Caco-2 (cell line): ENCODE measurements at regions not wholly inside any gene's neighbourhood (a gene's known extent, or its start where the extent isn't known, plus 50 kb on each side); places are given as distances from the start of the nearest gene placed in this dataset.

ENCODE experiments used
- BruUV-seq: library from RNA; stranded (reverse); fragments of 400-500 nt; replicated peaks from 2 replicates; lab custom pipeline; 2021; lab: Mats Ljungman, UMichigan
- CTCF ChIA-PET: fragments of 300-600 bp; sonication (Branson Sonifier 250); formaldehyde crosslinking; loops from one replicate; lab custom pipeline; 2022; ENCODE audit warnings: antibody characterized with exemption; lab: Charles Lee
- POLR2A ChIA-PET: fragments of 300-600 bp; sonication (Branson Sonifier 250); formaldehyde crosslinking; loops from one replicate; lab custom pipeline; 2022; ENCODE audit warnings: antibody characterized with exemption; lab: Charles Lee
- DNase-seq, 2 experiments: peaks; one replicate each; pipeline versions ENCODE4 v3.0.0 to v3.0.0-alpha.2; 2020 to 2022
- H3K27me3 ChIP-seq: replicated peaks from 2 replicates; pipeline ENCODE4 v1.6.0; 2011; ENCODE audit warnings: low read length; ENCODE audit not compliant: control insufficient read depth, insufficient read depth
- H3K36me3 ChIP-seq: 2 replicates; pipeline ENCODE4 v1.5.1; 2011; ENCODE audit warnings: low read length; ENCODE audit not compliant: control insufficient read depth, insufficient read depth
- H3K4me1 ChIP-seq: fragments of 250-450 bp; sonication (Bioruptor Pico); 2 replicates; pipeline ENCODE4 v1.5.1; 2020; ENCODE audit warnings: mild to moderate bottlenecking
- H3K4me3 ChIP-seq: 2 replicates; pipeline ENCODE4 v1.5.1; 2011; ENCODE audit warnings: low read depth, mild to moderate bottlenecking, control low read depth, low read length
- H3K9me3 ChIP-seq: fragments of 250-450 bp; sonication (Bioruptor Pico); 2 replicates; pipeline ENCODE4 v1.5.1; 2020; ENCODE audit warnings: mild to moderate bottlenecking, moderate library complexity
- H3K27ac Mint-ChIP-seq: one replicate; pipeline ENCODE4 v1.8.0; 2022; ENCODE audit warnings: mixed read lengths; ENCODE audit not compliant: unreplicated experiment
- H3K27me3 Mint-ChIP-seq: one replicate; pipeline ENCODE4 v1.8.0; 2022; ENCODE audit warnings: mixed read lengths; ENCODE audit not compliant: insufficient read depth, unreplicated experiment
- H3K36me3 Mint-ChIP-seq: one replicate; pipeline ENCODE4 v1.8.0; 2022; ENCODE audit warnings: mild to moderate bottlenecking, mixed read lengths; ENCODE audit not compliant: insufficient read depth, unreplicated experiment
- H3K4me1 Mint-ChIP-seq: one replicate; pipeline ENCODE4 v1.8.0; 2022; ENCODE audit warnings: low read depth, mixed read lengths; ENCODE audit not compliant: unreplicated experiment
- H3K4me3 Mint-ChIP-seq: one replicate; pipeline ENCODE4 v1.8.0; 2022; ENCODE audit warnings: mild to moderate bottlenecking, moderate library complexity, mixed read lengths; ENCODE audit not compliant: unreplicated experiment
- H3K9me3 Mint-ChIP-seq: one replicate; pipeline ENCODE4 v1.8.0; 2022; ENCODE audit warnings: mixed read lengths; ENCODE audit not compliant: unreplicated experiment
- intact Hi-C: fragments of 100-400 bp; cut with micrococcal nuclease; formaldehyde crosslinking; loops from one replicate; pipeline ENCODE4 v1.10.0; 2022; ENCODE audit not compliant: unreplicated experiment
- TF ChIP-seq, protein P1 (sequence below), 2 experiments: fragments of 200-600 bp in 1 of 2; IDR thresholded peaks; 1 replicate in 1 of 2; 2 replicates in 1 of 2; pipeline versions ENCODE4 v1.5.1 to v1.8.0; 2011 to 2022; ENCODE audit warnings: antibody characterized with exemption in 1 of 2, control low read depth in 1 of 2, inconsistent platforms in 1 of 2, low read depth in 1 of 2, low read length in 1 of 2, mild to moderate bottlenecking in 1 of 2, moderate library complexity in 1 of 2; ENCODE audit not compliant: insufficient read depth in 1 of 2, severe bottlenecking in 1 of 2, unreplicated experiment in 1 of 2

- no peaks in the 10 kb centered on the region for H3K4me1 Mint-ChIP-seq
- intact Hi-C loops: no loop called here
- no peaks in the 10 kb centered on the region for H3K9me3 Mint-ChIP-seq
- TF ChIP-seq, protein P1, sequence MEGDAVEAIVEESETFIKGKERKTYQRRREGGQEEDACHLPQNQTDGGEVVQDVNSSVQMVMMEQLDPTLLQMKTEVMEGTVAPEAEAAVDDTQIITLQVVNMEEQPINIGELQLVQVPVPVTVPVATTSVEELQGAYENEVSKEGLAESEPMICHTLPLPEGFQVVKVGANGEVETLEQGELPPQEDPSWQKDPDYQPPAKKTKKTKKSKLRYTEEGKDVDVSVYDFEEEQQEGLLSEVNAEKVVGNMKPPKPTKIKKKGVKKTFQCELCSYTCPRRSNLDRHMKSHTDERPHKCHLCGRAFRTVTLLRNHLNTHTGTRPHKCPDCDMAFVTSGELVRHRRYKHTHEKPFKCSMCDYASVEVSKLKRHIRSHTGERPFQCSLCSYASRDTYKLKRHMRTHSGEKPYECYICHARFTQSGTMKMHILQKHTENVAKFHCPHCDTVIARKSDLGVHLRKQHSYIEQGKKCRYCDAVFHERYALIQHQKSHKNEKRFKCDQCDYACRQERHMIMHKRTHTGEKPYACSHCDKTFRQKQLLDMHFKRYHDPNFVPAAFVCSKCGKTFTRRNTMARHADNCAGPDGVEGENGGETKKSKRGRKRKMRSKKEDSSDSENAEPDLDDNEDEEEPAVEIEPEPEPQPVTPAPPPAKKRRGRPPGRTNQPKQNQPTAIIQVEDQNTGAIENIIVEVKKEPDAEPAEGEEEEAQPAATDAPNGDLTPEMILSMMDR (IDR thresholded peaks at IDR 0.05; ENCODE audit: insufficient read depth in 1 of 2, low read depth in 1 of 2, low read length in 1 of 2, severe bottlenecking in 1 of 2, unreplicated experiment in 1 of 2): no peak
- no peak overlapping the region for H3K27ac Mint-ChIP-seq
- no peaks in the 10 kb centered on the region for H3K9me3 ChIP-seq
- CTCF ChIA-PET: no interaction called here
- no peaks in the 10 kb centered on the region for H3K4me1 ChIP-seq
- no peaks in the 10 kb centered on the region for H3K27me3 Mint-ChIP-seq
- H3K4me3 Mint-ChIP-seq: no peak overlapping the region
- no peaks in the 10 kb centered on the region for H3K36me3 Mint-ChIP-seq
- no peaks in the 10 kb centered on the region for H3K27me3 ChIP-seq
- no peaks in the 10 kb centered on the region for H3K36me3 ChIP-seq
- no peak overlapping the region for H3K4me3 ChIP-seq
- POLR2A ChIA-PET: no interaction called here
- no TSS peak for BruUV-seq
- DNase-seq: no peak
Measured at GRCh38 chr15:87591042-87591441, 665.5 kb downstream of the NTRK3 start.

- Histone ChIP-seq H3K36me3 (no peaks in the 10 kb centered on the region), H3K4me1 (no peaks in the 10 kb centered on the region), H3K4me3 (no peak overlapping the region), H3K27me3 (no peaks in the 10 kb centered on the region), H3K9me3 (no peaks in the 10 kb centered on the region)
- H3K4me1 Mint-ChIP-seq: no peaks in the 10 kb centered on the region
- DNase-seq: no peak
- TF ChIP-seq, protein P1 (IDR thresholded peaks at IDR 0.05; ENCODE audit: insufficient read depth in 1 of 2, low read depth in 1 of 2, low read length in 1 of 2, severe bottlenecking in 1 of 2, unreplicated experiment in 1 of 2): no peak
- H3K27ac Mint-ChIP-seq: no peak overlapping the region
- no peaks in the 10 kb centered on the region for H3K9me3 Mint-ChIP-seq
- H3K4me3 Mint-ChIP-seq: no peak overlapping the region
- CTCF ChIA-PET: no interaction called here
- no TSS peak for BruUV-seq
- POLR2A ChIA-PET: no interaction called here
- intact Hi-C loops: no loop called here
- H3K36me3 Mint-ChIP-seq: no peaks in the 10 kb centered on the region
- H3K27me3 Mint-ChIP-seq: peaks cover 3% of the 10 kb centered on the region
Measured at GRCh38 chr15:87589134-87589533, 667.4 kb downstream of the NTRK3 start.

DNA sequence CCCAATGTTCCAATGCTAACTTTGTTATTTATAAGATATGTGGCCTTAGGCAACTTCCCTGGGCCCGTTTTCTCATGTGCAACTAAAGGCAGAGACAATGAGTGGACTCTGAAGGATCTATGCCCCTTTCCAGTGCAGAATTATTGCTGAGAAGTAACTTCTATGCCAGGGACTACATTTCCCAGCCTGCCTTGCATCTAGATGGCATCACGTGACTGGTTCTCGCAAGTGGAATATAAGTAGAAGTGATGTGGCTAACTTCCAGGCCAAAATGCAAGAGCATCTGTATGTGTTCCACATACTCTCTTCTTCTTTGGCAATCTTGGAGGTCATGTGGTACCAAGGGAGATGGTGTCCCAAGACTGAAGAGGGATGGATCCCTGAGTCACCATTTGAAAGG, 674.4 kb downstream of the NTRK3 start:
- ChIA-PET CTCF (no interaction called here), POLR2A (no interaction called here)
- no peak for DNase-seq
- Histone ChIP-seq H3K4me3 (no peak overlapping the region), H3K9me3 (no peaks in the 10 kb centered on the region), H3K27me3 (no peaks in the 10 kb centered on the region), H3K36me3 (no peaks in the 10 kb centered on the region), H3K4me1 (no peaks in the 10 kb centered on the region)
- H3K9me3 Mint-ChIP-seq: no peaks in the 10 kb centered on the region
- no TSS peak for BruUV-seq
- H3K4me1 Mint-ChIP-seq: peaks cover 6% of the 10 kb centered on the region
- intact Hi-C loops: no loop called here
- H3K27me3 Mint-ChIP-seq: peaks cover 3% of the 10 kb centered on the region
- TF ChIP-seq, protein P1 (IDR thresholded peaks at IDR 0.05; ENCODE audit: insufficient read depth in 1 of 2, low read depth in 1 of 2, low read length in 1 of 2, severe bottlenecking in 1 of 2, unreplicated experiment in 1 of 2): no peak
- no peak overlapping the region for H3K4me3 Mint-ChIP-seq
- H3K36me3 Mint-ChIP-seq: no peaks in the 10 kb centered on the region
- no peak overlapping the region for H3K27ac Mint-ChIP-seq
